Suppressor macrophage (primary cell): ENCODE measurements at regions not wholly inside any gene's neighbourhood (a gene's known extent, or its start where the extent isn't known, plus 50 kb on each side); places are given as distances from the start of the nearest gene placed in this dataset.

Experiments used
- DNase-seq, 4 experiments: peaks; one replicate each; pipeline ENCODE4 v3.0.0-alpha.2; 2020 to 2022

DNA sequence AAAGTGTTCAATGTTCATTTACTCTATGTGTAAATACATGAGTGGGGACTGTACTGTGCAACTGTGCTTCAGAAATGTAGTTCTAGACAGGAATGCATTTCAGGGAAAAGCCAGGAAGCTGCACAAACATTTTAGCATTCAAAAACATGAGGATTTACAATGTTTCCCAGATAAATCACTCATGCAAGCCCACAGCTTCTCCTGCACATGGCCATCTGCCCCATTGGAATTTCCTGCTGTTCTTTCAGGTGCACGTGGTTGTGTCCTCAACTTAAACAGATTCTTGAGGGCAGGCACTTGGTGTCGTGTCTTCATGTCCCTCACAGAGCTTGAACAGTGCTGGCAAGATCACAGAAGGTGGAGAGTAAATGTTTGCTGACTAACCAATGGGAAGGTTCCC, 101.5 kb downstream of the UNC5CL start:
- no peak for DNase-seq

DNA sequence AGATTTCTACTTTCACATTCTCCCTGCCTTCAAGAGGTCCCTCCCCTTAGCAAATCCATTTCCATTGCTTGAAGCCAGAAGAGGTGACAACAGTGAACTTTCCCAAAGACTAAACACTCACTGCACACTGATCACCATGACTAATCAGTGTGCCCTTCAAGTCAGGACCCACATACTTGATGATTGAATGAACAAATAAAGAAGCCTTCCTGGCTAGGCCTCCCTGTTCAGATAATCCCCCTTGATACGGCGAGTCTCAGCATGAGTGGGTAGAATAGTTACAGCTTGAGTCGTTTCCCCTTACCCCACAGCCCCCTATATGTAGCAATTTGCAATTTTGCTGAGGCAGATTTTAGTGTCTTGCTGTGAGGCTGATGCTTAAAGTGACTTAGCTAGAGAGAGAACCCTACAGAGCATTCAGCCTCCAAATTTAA, 102.2 kb downstream of the UNC5CL start:
- DNase-seq: no peak

DNA sequence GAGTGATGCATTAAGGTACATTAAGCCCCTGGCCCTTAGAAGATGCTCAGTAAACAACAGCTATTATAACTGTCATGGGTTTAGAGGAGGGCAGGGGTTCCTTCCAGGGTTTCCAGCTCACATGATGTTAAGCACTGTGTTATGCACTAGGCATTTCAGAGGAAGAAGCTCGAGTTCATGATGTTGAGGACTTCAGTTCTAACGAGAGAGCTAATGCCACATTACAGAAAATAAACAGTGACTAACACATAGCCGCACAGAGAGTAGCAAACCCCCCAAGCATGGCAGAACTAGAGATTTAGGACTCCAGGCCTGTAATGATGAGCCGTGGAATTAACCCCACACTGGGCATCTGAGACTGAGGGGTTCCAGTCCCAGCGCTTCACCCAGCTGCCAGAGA, 105.2 kb downstream of the UNC5CL start:
- no peak for DNase-seq

DNA sequence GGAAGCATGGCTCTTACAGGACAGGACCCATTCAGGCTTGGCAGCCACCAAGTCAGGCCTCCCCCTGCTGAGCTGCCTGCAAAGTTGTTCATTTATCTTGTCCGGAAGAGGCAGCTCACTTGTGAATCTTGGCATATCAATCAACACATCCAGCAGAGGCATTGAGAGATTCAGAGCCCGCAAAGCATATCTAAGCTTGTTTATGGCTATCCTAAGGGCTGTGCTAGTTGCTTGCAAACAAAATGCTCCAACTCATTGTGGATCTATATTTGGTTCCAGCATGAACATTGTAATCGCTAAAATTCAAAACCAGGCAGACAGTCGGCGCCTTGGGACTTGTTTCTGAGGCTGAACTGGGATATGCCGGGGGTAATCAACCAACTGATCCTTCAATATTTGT, 106.1 kb downstream of the UNC5CL start:
- no peak for DNase-seq

DNA sequence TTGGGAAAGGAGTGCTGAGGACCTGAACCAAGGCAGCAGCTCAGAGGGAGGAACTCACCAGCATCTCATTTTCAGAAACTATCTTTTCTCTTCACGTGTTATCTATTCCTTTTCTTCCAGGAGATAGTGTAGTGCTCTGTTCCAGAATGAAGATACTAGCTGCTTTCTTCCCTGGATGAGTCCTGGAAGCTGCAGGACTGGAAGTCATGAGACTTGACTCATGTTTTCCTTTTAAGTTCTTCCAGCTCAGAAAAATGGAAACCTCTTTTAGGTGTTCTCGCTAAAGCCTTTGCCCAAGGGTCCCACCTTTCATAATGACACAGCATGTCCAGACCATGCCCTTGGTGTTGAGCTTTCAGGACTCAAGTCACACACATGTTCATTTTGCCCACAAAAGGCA, 106.7 kb downstream of the UNC5CL start:
- DNase-seq: no peak

DNA sequence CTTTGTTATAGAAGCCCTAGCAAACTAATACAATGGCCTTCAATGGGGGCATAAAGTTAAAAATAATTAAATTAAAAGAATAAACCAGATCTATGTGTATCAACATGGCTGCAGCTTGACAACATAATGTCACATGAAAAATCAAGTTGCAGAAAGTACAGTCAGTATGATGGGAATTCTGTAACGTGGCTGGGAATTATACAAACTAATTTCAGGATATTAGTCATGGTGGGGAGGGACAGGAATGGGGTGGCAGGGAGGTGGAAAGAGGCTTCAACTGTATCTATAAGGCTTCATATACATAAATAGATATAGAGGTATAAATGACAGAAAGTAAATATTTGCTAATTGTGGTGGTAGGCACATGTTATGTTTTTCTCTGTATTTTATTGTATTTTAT, 107.1 kb downstream of the UNC5CL start:
- DNase-seq: no peak

DNA sequence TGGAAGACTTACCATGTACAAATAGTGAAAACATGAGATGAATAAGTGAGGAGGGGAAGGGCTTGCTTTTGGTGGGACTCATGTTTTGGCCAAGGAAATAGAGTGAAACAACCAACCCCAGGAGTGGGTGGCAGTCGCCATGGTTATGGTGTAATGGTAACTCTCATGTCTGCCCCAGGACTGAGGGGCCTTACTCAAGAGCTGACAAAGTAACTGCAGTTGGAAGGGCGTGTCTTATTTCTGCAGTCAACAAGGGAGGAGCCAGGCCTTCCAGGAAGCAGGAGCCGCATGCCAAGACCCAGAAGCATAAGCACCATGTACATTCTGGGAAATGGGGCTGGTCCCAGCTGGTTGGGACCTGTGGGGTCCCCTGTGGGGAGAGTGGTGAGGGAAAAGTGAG, 108.5 kb downstream of the UNC5CL start:
- peak in 1 of 4 experiments; percentile 4 for DNase-seq

DNA sequence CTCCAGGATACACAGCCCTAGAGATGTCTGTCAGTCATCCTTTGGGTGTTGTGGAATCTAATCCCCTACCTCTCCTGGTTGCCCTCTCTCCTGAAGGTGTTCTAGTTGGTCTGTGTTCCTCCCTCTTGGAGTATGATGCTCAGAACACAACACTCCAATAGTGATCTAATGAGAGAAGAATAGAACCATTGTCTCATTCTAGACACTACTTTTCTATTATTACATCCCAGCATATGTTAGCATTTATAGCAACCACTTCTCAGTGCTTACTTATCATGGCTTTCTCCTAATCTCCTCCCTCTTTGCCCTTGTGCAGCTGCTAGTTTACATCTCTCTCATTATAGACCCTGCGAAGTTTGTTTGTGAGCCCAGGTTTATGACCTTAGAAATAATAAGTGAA, 109.0 kb downstream of the UNC5CL start:
- no peak for DNase-seq

DNA sequence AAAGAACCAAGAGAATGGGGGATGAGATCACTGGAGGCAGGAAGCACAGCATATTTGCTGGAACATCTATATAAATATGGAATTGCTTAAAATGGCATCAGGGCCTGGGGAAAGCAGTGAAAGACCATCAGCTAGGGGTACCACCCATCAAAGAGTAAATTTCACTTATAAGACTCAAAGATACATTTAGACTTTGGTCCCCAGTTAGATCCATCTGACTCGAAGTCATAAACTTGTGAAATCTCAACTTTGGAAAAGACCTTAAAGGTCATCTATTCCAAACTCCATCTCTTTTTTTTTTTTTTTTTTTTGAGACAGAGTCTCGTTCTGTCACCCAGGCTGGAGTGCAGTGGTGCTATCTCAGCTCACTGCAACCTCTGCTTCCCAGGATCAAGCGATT, 109.8 kb downstream of the UNC5CL start:
- DNase-seq: no peak

DNA sequence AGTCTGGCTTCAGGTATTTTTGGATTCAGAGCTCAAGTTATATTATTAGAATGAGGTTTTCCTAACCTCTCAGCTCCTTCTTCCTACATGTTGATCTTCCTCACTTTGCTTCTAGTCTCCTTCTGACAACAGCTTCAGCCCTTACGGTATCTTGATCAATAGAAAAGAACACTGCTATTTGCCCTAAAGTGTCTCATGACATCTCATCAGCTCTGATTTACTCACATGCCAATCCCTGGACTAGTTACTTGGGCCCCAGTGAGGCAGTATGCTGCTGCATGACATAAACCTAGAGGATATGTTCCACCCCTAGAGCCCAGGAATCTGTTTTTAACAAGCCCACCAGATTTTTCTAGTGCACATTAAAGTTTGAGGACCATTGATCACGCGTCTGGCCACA, 110.3 kb downstream of the UNC5CL start:
- DNase-seq: no peak

DNA sequence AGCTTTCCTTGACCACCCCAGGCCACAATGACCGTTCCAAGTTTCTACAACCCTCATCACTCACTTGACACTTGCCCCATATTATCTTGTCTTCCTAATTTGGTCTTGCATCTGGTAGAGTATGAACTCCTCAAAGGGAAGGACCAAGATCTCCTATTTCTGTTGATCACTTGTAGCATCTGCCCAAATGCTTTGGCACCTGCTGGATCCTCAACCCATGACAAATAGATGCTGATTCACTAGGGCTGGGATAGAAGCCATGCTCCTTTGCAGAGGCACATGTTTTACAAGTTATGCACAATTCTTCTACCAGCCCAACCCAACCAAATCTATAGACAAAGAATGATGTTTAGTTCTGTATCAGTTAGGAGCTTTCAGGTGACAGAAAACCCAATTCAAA, 110.7 kb downstream of the UNC5CL start:
- DNase-seq: no peak

DNA sequence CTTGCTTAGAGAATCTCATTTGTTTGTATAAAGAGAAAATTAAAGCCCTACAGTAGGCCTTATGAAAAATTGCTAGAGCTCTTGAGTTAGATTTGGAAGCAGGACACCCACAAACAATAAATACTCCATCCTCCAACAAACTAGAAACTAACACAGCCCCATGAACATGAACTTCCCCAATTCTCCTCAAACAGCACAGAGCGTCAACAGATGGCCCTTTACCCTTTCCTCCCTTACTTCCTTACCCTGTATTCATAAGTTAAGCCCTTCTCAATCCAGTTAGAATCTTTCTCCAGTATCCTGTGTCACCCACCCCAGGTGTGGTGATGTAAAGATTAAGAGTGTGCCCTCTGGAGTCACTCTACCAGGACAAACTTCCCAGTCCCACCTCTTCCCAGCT, 113.7 kb downstream of the UNC5CL start:
- DNase-seq: peak in 3 of 4 experiments; percentile 9 to 38 (median 17)

DNA sequence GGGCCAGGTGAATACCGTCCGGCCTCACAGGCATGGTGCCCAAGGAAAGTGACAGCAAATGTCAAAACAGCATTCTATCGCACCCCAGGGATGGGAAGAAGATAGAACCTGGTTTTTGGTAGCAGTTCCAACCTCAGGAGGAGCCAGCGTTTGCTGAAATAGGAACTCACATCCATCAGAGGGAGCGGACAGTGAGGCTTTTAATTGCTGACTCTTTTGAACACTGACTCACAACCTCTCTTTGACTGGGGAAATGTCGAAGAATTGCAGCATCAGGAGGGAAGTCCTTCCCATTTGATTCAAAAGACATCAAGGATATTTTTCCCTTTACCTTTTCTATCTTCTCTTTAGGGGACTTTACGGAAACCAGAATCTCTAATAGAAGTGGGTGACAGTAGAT, 114.2 kb downstream of the UNC5CL start:
- peak in 2 of 4 experiments; percentile 8 to 25 for DNase-seq

DNA sequence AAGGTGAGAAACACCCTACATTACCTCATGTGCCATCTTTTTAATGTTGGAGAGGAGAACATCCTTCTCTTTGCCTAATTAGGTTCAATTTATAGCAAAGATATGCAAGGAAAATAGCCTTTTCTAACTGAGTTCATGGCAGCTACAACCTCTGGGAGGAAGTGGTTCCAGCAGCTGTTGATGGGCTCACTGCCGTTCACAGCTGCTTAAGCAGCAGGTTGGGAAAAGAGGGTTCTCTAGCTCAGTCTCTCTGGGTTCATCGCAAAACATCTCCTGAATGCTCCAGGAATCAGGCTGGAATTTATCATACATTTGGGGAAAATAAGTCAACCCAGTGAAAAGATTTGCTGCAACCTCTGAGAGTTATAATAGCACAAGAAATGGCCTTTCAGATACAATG, 115.1 kb downstream of the UNC5CL start:
- DNase-seq: no peak

DNA sequence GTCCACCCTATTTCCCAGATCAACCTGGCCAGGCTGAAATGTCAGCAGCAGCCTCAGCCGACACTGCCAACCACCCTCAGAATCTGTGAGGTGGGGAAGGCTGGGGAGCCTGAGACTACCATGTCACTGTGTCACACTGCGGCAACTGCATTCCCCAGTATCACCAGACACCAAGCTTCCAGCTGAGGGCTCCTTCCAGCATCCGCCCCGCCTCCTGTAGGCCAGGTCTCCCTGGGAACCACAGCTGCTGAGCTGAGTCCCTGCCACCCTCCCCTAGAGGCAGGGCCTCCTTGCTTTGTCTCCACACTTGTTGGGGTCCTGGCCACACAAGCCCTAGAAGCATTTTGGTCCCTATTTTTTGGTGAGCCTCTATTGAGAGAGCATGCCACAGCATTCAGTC, 115.7 kb downstream of the UNC5CL start:
- DNase-seq: no peak

DNA sequence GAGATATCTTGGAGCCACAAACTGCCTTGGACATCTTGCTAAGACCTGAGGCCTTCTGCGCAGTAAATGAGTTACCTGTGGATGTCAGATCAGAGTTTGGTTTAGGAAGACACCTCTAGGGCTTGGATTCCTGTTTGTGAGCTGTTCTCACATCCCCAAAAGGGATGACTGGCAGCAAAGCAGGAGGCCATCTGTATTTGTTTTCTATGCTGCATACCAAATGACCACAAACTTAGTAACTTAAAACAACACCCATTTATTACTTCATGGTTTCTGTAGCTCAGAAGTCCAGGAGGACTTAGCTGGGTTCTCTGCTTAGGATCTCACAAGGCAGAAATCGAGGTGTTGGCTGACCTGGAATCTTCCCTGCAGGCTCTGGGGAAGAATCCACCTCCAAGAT, 116.7 kb downstream of the UNC5CL start:
- no peak for DNase-seq

DNA sequence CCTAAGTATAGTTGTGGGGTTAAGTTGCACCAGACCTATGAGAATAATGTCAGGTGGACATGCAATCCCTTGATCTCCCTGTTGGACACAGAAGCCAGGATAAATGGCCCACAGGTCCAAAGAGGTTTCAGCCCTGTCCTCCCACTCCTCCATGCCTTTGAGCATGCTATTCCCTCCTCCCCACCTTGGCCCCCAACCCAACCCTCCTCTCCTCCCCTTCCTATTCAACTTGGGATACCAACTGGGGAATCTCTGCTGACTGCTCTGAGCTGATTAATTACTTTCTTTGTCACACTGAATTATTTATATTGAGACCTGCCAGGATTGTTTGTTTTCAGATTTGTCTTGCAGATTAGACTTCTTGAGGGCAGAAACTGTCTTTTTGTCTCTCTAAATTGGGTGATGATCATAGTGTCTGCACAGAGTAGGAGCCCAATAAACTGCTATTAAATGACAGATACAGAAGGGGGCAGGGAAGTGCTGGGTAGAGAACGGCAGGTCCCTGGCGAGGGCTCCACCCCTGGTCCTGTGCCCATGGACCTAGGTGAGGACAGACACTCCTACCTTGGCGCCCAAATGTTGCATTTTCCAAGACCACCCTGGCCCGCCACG, 120.9 kb downstream of the UNC5CL start:
- DNase-seq: no peak

DNA sequence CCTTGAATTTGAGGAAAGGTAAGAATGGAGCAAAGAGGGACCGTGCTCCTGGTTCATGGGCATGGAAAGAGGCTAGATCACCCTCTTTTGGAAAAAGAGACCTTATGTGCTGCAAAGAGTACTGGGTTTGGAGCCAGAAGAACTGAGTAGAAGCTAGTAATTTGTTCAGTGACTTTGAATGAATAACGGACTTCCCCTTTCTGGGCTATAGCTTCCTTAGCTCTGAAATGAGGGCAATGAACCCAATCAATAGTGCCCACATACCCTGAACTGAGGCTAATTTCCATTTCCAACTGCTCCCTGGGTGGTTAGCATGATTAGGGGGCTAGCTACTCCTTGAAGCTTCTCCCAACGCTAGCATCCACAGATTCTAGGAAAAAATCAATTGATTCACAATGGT, 121.4 kb downstream of the UNC5CL start:
- DNase-seq: peak in 1 of 4 experiments; percentile 22

DNA sequence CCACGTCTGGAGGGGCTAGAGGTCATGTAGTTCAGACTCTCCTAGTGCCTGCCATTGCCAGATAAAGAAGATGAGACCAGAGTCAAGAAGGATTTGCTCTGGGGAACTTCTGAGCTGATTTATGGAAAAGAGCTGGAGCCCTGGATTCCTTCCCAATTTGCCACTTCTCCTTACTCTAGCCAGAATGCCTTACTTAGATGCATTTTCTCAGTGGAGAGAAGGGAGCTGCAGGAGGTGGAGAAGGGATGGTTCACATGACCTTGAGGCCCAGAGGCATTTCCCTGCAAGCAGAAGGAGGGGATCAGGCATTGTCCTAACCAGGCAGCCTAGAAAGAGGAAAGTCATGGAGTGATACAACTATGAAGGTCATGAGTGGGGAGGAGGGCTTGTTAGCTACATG, 122.2 kb downstream of the UNC5CL start:
- DNase-seq: no peak

DNA sequence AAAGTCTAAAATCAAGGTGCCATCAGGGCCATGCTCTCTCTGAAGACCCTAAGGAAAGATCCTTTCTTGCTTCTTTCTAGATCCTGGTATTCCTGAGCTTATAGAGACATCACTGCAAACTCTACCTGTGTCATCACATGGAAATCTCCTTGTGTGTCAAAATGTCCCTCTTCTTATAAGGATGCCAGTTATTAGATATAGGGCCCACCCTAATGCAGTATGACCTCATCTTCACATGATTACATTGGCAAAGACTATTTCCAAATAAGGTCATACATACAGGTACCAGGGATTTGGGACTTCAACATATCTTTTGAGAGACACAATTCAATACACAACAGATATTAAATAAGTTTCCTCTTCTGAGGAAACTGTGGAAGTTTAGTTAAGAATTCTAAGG, 123.9 kb downstream of the UNC5CL start:
- no peak for DNase-seq

DNA sequence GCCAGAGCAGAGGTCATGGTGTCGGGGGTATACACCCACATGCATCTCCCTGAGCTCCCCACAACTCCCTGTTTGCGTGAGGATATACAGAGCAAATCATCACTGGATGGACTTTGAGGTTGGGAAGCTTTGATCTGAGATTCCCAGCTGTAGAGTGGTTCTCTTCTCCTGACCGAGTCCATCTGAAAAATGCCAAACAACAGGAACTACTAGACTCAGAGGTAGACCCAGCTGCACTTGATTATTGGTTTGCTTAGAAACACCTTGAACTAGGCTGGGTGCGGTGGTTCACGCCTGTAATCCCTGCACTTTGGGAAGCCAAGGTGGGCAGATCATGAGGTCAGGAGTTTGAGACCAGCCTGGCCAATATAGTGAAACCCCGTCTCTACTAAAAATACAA, 125.0 kb downstream of the UNC5CL start:
- no peak for DNase-seq

DNA sequence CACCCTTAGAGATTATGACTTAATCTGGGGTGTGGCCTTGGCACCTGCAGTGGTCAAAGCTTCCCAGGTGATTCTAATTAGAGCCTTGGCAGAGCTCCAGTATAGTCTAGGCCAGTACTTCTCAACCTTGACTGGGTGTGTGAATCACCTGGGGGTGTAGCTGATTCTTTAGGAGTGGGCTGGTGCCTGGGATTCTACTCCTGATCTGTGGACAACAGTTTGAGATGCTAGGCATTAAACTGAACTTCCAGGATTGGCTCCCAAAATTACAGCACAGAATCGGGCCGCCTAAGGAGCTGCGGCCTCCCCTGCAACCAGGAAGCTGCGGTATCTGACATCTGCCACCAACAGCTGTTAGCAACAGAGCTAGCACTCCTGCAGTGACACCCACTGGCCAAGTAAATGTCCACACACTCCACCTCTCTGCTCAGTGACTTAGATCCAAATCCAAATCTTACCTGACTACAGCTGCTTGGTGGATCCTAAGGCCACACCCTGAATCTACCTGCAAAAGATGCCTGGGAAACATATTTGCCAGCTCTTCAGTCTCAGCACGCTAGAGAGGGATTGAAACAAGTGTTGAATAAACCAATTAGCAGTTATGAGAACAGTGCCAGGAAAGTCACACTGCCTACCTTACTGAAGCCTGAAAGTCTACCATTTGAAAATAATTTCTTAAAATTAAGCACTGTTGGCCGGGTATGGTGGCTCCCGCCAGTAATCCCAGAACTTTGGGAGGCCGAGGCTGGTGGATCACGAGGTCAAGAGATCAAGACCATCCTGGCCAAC, 126.7 kb downstream of the UNC5CL start:
- peak; percentile 46 to 70 (median 64) for DNase-seq

DNA sequence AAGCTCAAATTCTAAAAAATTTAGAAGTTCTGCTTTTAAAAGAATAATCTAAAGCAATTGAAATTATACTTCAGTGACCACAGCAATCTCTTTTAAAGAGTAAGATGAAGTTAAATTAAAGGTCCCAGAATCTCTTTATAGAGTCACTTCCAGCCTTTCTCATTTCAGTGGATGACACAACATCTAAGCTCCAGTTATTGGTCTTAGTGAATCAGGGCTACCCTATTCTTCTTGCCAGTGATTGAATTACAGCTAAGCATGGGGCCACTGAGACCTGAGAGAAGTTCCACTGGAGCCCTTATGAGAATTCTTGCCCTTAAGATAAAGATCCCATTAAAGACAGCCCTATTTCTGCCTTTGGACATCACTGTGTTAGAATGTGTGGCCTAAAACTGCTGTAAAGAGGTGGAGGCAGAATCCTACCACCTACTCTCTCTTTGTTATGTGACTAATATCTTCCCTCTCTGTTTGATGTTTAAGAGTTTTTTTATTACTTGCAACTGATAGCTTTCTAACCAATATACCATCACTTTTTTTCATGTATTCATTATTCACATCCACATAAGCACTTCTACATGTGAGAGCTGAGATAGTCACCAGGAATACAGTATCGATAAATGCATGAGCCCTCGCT, 128.6 kb downstream of the UNC5CL start:
- no peak for DNase-seq

DNA sequence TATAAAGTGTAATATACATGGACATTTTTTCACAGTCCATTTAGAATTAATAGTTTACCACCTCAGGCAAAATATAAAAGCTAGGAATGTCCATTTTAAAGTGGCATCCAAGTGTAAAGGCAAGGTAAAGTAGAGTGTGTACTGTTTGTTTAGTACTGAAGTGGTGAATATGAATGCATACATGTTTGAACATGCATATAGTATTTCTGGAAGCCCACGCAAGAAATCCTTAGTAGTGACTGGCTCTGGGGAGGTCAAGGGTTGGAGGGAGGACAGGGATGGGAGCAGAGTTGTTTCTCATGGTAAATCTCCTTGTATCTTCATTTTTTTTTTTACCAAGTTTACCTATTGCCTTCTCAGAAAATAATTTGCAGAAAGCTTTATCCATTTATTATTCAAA, 129.2 kb downstream of the UNC5CL start:
- no peak for DNase-seq
